HEK293 (cell line): ENCODE measurements at regions not wholly inside any gene's neighbourhood (a gene's known extent, or its start where the extent isn't known, plus 50 kb on each side); places are given as distances from the start of the nearest gene placed in this dataset.

Experiments used
- CTCF ChIA-PET: fragments of 350-600 bp; formaldehyde crosslinking; extraction: SDS; loops from one replicate; lab custom pipeline; 2021; ENCODE audit warnings: antibody characterized with exemption; lab: Yijun Ruan, JAX
- POLR2A ChIA-PET: fragments of 300-600 bp; formaldehyde crosslinking; extraction: SDS; loops from one replicate; lab custom pipeline; 2020; ENCODE audit warnings: antibody characterized with exemption, inconsistent platforms; lab: Yijun Ruan, JAX
- H3K27ac ChIP-seq: fragments of 200-500 bp; sonication (Bioruptor generic); 2 replicates; pipeline ENCODE4 v1.5.1; 2014; ENCODE audit warnings: low read depth, low read length, control low read depth, inconsistent platforms; ENCODE audit errors: extremely low read depth
- H3K36me3 ChIP-seq, 2 experiments: fragments of 200-500 bp in 1 of 2; sonication (Bioruptor generic) in 1 of 2; 1 replicate in 1 of 2; 2 replicates in 1 of 2; pipeline ENCODE4 v1.5.1; 2014 to 2017; ENCODE audit warnings: inconsistent platforms in 2 of 2, low read length in 2 of 2; ENCODE audit not compliant: control insufficient read depth in 2 of 2, insufficient read depth in 1 of 2
- H3K4me1 ChIP-seq: fragments of 200-500 bp; sonication (Bioruptor generic); 2 replicates; pipeline ENCODE4 v1.5.1; 2014; ENCODE audit warnings: mild to moderate bottlenecking, low read length, inconsistent platforms; ENCODE audit not compliant: control insufficient read depth, insufficient read depth
- H3K4me3 ChIP-seq: 2 replicates; pipeline ENCODE4 v1.5.1; 2011; ENCODE audit warnings: low read depth, mild to moderate bottlenecking, control low read depth, low read length, moderate library complexity
- H3K9me3 ChIP-seq: fragments of 200-500 bp; sonication (Bioruptor generic); 2 replicates; pipeline ENCODE4 v1.5.1; 2014; ENCODE audit warnings: low read depth, low read length, inconsistent platforms; ENCODE audit not compliant: control insufficient read depth, insufficient read depth
- GLI4 ChIP-seq: fragments of 450-650 bp; formaldehyde crosslinking; IDR thresholded peaks from 2 replicates; pipeline ENCODE4 v1.5.1; 2016; ENCODE audit warnings: missing biosample characterization, missing genetic modification characterization
- IKZF3 ChIP-seq: fragments of 450-650 bp; IDR thresholded peaks from 2 replicates; pipeline ENCODE4 v1.5.0; 2018; ENCODE audit warnings: missing biosample characterization, mild to moderate bottlenecking, missing genetic modification characterization, moderate library complexity
- KLF1 ChIP-seq: fragments of 450-650 bp; formaldehyde crosslinking; IDR thresholded peaks from 2 replicates; pipeline ENCODE4 v1.5.1; 2016; ENCODE audit warnings: missing biosample characterization, missing genetic modification characterization
- KLF9 ChIP-seq: fragments of 450-650 bp; formaldehyde crosslinking; IDR thresholded peaks from 2 replicates; pipeline ENCODE4 v1.5.1; 2016; ENCODE audit warnings: missing biosample characterization, missing genetic modification characterization, low read depth
- REPIN1 ChIP-seq: fragments of 450-650 bp; formaldehyde crosslinking; IDR thresholded peaks from 2 replicates; pipeline ENCODE4 v1.5.1; 2017; ENCODE audit warnings: missing biosample characterization, missing genetic modification characterization, low read depth
- SP3 ChIP-seq: fragments of 450-650 bp; formaldehyde crosslinking; IDR thresholded peaks from 2 replicates; pipeline ENCODE4 v1.5.1; 2016; ENCODE audit warnings: missing biosample characterization, missing genetic modification characterization
- ZIC2 ChIP-seq: fragments of 450-650 bp; formaldehyde crosslinking; IDR thresholded peaks from 2 replicates; pipeline ENCODE4 v1.5.1; 2016; ENCODE audit warnings: missing biosample characterization, missing genetic modification characterization
- ZNF114 ChIP-seq: fragments of 450-650 bp; formaldehyde crosslinking; IDR thresholded peaks from 2 replicates; pipeline ENCODE4 v1.5.0; 2017; ENCODE audit warnings: missing biosample characterization, missing genetic modification characterization
- ZNF155 ChIP-seq: fragments of 450-650 bp; formaldehyde crosslinking; IDR thresholded peaks from 2 replicates; pipeline ENCODE4 v1.5.1; 2016; ENCODE audit warnings: missing biosample characterization, missing genetic modification characterization
- ZNF311 ChIP-seq: fragments of 450-650 bp; formaldehyde crosslinking; IDR thresholded peaks from 2 replicates; pipeline ENCODE4 v1.5.1; 2017; ENCODE audit warnings: missing biosample characterization, missing genetic modification characterization, borderline replicate concordance
- ZNF391 ChIP-seq: fragments of 450-650 bp; formaldehyde crosslinking; IDR thresholded peaks from 2 replicates; pipeline ENCODE4 v1.5.1; 2016; ENCODE audit warnings: low read depth, missing biosample characterization, missing genetic modification characterization, borderline replicate concordance
- ZNF530 ChIP-seq: fragments of 450-650 bp; formaldehyde crosslinking; IDR thresholded peaks from 2 replicates; pipeline ENCODE4 v1.5.1; 2016; ENCODE audit warnings: low read depth, missing biosample characterization, missing genetic modification characterization
- ZNF555 ChIP-seq: fragments of 450-650 bp; formaldehyde crosslinking; conservative IDR thresholded peaks from 2 replicates; pipeline ENCODE4 v1.5.1; 2017; ENCODE audit warnings: missing biosample characterization, mild to moderate bottlenecking, missing genetic modification characterization, inconsistent platforms
- ZNF585B ChIP-seq: fragments of 450-650 bp; formaldehyde crosslinking; IDR thresholded peaks from 2 replicates; pipeline ENCODE4 v1.5.1; 2016; ENCODE audit warnings: missing biosample characterization, missing genetic modification characterization
- ZNF626 ChIP-seq: fragments of 450-650 bp; sonication (Bioruptor Pico); formaldehyde crosslinking; IDR thresholded peaks from 2 replicates; pipeline ENCODE4 v1.5.1; 2018; ENCODE audit warnings: missing biosample characterization, missing genetic modification characterization, inconsistent platforms
- ZNF658 ChIP-seq: fragments of 450-650 bp; formaldehyde crosslinking; IDR thresholded peaks from 2 replicates; pipeline ENCODE4; 2016; ENCODE audit warnings: missing biosample characterization, missing genetic modification characterization
- ZSCAN16 ChIP-seq: fragments of 450-650 bp; formaldehyde crosslinking; IDR thresholded peaks from 2 replicates; pipeline ENCODE4 v1.5.1; 2016; ENCODE audit warnings: missing biosample characterization, missing genetic modification characterization
- TF ChIP-seq, protein P1 (sequence below): fragments of 450-650 bp; formaldehyde crosslinking; IDR thresholded peaks from 2 replicates; pipeline ENCODE4 v1.5.1; 2016; ENCODE audit warnings: missing biosample characterization, missing genetic modification characterization
- TF ChIP-seq, protein P2 (sequence below): fragments of 450-650 bp; formaldehyde crosslinking; IDR thresholded peaks from 2 replicates; pipeline ENCODE4 v1.5.1; 2016; ENCODE audit warnings: missing biosample characterization, missing genetic modification characterization
- TF ChIP-seq, protein P3 (sequence below): fragments of 450-650 bp; formaldehyde crosslinking; IDR thresholded peaks from 2 replicates; pipeline ENCODE4 v1.5.1; 2016; ENCODE audit warnings: missing biosample characterization, missing genetic modification characterization
- TF ChIP-seq, protein P4 (sequence below): fragments of 450-650 bp; formaldehyde crosslinking; IDR thresholded peaks from 2 replicates; pipeline ENCODE4 v1.5.1; 2017; ENCODE audit warnings: missing biosample characterization, missing genetic modification characterization

DNA sequence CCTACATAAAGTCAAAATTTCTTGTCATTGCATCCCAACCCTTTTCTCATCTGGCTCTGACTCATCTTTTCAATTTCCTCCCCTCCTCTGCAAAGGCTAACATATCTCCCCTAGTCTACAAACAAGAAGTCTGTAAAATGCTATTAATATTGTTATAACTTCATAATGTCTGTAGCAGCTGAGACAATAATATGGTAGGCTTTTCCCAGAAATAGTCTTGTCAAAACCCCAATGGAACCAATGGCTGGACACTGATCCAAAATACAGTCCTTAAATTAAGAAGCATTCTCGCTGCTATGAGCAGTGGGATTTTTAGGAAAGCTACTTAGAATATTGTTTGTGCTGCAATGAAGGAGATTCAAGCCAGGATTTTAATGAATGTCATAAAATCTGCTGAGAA lies 131.4 kb downstream of the KLHL28 start (continued):
- no peak for TF ChIP-seq ZIC2 (tag by site-specific recombination)
- TF ChIP-seq GLI4, result no peak
- TF ChIP-seq ZNF311 (tag by site-specific recombination), result no peak
- TF ChIP-seq, protein P1, sequence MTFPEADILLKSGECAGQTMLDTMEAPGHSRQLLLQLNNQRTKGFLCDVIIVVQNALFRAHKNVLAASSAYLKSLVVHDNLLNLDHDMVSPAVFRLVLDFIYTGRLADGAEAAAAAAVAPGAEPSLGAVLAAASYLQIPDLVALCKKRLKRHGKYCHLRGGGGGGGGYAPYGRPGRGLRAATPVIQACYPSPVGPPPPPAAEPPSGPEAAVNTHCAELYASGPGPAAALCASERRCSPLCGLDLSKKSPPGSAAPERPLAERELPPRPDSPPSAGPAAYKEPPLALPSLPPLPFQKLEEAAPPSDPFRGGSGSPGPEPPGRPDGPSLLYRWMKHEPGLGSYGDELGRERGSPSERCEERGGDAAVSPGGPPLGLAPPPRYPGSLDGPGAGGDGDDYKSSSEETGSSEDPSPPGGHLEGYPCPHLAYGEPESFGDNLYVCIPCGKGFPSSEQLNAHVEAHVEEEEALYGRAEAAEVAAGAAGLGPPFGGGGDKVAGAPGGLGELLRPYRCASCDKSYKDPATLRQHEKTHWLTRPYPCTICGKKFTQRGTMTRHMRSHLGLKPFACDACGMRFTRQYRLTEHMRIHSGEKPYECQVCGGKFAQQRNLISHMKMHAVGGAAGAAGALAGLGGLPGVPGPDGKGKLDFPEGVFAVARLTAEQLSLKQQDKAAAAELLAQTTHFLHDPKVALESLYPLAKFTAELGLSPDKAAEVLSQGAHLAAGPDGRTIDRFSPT, result no peak
- TF ChIP-seq ZNF530 (tag by site-specific recombination), result no peak
- no peak for TF ChIP-seq KLF1 (tag by site-specific recombination)
- no peak for TF ChIP-seq ZNF626
- TF ChIP-seq, all 188 proteins: peak for 0

DNA sequence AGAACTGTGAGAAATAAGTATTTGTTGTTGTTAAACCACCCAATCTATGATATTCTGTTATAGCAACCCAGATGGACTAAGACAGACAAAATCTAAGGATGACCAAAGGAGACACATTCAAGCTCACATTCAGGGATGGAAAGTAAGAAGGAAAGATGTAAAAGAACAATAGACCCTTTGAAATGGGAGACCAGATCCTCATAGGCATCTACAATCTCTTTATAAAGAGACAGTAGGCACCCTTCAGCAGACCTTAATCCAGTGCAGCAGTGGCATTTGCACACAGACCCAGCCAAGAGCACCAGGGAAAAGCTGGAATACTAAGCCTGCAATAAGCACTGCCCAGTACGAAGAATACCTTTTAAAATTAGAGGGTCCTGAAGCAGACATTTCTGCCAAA lies 132.7 kb downstream of the KLHL28 start:
- Histone ChIP-seq H3K27ac (no peak overlapping the region), H3K36me3 (no peaks in the 10 kb centered on the region), H3K9me3 (no peaks in the 10 kb centered on the region), H3K4me1 (no peaks in the 10 kb centered on the region), H3K4me3 (no peak overlapping the region)
- TF ChIP-seq ZSCAN16, result no peak
- TF ChIP-seq ZNF391 (tag by site-specific recombination), result no peak
- TF ChIP-seq SP3, result no peak
- TF ChIP-seq ZNF585B (tag by site-specific recombination), result no peak
- TF ChIP-seq ZNF114 (tag by site-specific recombination), result no peak
- TF ChIP-seq KLF9 (tag by site-specific recombination), result no peak
- no peak for TF ChIP-seq ZNF658 (tag by site-specific recombination)
- TF ChIP-seq IKZF3 (tag by site-specific recombination), result no peak
- no peak for TF ChIP-seq REPIN1 (tag by site-specific recombination)
- no peak for TF ChIP-seq ZNF530 (tag by site-specific recombination)
- TF ChIP-seq, protein P2, sequence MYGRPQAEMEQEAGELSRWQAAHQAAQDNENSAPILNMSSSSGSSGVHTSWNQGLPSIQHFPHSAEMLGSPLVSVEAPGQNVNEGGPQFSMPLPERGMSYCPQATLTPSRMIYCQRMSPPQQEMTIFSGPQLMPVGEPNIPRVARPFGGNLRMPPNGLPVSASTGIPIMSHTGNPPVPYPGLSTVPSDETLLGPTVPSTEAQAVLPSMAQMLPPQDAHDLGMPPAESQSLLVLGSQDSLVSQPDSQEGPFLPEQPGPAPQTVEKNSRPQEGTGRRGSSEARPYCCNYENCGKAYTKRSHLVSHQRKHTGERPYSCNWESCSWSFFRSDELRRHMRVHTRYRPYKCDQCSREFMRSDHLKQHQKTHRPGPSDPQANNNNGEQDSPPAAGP, result no peak
- TF ChIP-seq, protein P3, sequence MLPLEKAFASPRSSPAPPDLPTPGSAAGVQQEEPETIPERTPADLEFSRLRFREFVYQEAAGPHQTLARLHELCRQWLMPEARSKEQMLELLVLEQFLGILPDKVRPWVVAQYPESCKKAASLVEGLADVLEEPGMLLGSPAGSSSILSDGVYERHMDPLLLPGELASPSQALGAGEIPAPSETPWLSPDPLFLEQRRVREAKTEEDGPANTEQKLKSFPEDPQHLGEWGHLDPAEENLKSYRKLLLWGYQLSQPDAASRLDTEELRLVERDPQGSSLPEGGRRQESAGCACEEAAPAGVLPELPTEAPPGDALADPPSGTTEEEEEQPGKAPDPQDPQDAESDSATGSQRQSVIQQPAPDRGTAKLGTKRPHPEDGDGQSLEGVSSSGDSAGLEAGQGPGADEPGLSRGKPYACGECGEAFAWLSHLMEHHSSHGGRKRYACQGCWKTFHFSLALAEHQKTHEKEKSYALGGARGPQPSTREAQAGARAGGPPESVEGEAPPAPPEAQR (tag by site-specific recombination), result no peak
- TF ChIP-seq ZNF155 (tag by site-specific recombination), result no peak
- no peak for TF ChIP-seq ZNF555 (tag by site-specific recombination)
- CTCF ChIA-PET, result interaction anchor here (0.6 kb wide), 1 partner anchor 715 kb away, joined by 3 read pairs; no protein-coding TSS in a partner anchor
- POLR2A ChIA-PET, result no interaction called here

DNA sequence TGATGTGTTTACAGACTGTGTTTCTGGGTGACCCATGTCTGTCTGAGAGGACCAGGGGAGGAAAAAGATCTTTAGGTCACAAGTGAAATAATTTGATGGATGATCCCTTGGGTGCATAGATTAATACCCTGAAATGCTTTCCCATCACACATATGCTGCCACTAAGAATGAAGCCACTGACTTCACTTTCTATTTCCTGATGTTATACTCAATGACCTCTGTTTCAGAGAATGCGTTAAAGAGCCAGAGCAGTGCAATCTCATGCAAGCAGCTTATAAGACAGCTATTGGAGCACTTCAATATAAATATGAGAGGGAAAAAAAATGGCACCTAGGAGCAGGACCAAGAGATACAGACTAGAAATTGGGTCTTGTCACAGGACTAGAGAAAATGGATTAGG lies 133.7 kb downstream of the KLHL28 start:
- H3K36me3 ChIP-seq, result no peaks in the 10 kb centered on the region
- CTCF ChIA-PET, result interaction anchor here (1.9 kb wide), 1 partner anchor 18 kb away, joined by 8 read pairs; no protein-coding TSS in a partner anchor

More for the DNA sequence above, 133.7 kb downstream of the KLHL28 start:
- POLR2A ChIA-PET, result no interaction called here
- TF ChIP-seq ZNF391 (tag by site-specific recombination) (no peak), ZIC2 (tag by site-specific recombination) (no peak)
- TF ChIP-seq, protein P4, sequence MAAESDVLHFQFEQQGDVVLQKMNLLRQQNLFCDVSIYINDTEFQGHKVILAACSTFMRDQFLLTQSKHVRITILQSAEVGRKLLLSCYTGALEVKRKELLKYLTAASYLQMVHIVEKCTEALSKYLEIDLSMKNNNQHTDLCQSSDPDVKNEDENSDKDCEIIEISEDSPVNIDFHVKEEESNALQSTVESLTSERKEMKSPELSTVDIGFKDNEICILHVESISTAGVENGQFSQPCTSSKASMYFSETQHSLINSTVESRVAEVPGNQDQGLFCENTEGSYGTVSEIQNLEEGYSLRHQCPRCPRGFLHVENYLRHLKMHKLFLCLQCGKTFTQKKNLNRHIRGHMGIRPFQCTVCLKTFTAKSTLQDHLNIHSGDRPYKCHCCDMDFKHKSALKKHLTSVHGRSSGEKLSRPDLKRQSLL (tag by site-specific recombination), result no peak
- TF ChIP-seq, all 188 proteins: peak for 0
- H3K27ac ChIP-seq, result no peak overlapping the region
- H3K4me3 ChIP-seq, result no peak overlapping the region
- H3K9me3 ChIP-seq, result no peaks in the 10 kb centered on the region
- no peaks in the 10 kb centered on the region for H3K4me1 ChIP-seq
